ENCODE measurements at regions not wholly inside any gene's neighbourhood (a gene's known extent, or its start where the extent isn't known, plus 50 kb on each side); places are given as distances from the start of the nearest gene placed in this dataset.
A peak's percentile ranks its signal among the peaks of the same experiment; 100 is the strongest.

DNA sequence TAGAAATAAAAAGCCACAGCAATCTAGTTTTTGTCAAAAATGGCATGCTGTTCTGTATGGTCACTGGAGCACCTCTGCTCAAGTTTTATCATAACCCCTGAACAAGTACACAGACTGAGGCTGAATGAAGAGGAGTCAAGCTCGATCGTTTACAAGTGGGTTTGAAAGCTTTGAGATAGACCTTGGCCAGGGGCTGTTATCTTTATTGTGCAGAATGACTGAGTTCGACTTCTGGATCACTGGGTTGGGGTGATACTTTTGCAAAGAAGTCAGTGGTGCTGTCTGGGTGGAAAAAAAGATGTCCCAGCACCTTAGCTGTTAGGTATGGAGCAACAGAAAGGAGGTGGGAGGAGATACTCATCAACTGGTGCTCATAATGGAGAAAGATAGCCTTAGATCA, 446.0 kb downstream of the HACE1 start:
- DNase-seq: no peak

DNA sequence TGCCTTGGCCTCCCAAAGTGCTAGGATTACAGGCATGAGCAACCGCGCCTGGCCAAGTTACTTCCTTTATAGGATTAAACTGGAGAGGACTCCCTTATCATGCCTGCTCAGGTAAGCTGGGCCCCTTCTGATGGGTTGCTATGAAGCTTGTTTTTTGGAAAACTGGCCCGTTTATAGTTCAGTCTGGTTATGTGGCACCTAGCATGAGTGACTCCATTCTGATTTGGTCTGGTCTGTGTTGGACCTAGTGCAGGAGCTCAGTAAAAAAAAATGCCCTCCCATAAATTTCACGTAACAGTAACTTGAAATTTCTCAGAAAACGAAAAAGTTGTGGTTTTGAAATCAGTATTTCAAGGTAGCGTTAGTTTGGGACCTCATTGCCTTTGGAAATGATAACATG, 448.4 kb downstream of the HACE1 start:
- DNase-seq: no peak

DNA sequence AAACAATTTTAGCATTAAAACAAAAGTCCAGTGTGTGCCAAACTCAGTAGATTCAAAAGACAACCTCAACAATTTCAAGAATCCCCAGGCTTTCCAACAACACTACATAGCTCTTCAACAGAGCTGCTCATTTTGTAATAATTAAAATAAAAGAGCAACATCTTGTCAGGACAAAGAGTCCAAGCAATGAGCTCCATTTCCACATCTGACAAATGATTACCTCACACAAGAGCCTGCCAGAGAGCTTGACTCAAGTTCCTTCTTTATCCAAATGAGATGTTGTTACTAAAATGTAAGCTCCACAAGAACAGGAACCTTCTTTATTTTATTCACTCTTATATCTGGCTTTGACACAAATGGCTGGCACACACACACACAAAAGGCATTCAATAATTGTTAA, 449.8 kb downstream of the HACE1 start:
- DNase-seq: no peak

DNA sequence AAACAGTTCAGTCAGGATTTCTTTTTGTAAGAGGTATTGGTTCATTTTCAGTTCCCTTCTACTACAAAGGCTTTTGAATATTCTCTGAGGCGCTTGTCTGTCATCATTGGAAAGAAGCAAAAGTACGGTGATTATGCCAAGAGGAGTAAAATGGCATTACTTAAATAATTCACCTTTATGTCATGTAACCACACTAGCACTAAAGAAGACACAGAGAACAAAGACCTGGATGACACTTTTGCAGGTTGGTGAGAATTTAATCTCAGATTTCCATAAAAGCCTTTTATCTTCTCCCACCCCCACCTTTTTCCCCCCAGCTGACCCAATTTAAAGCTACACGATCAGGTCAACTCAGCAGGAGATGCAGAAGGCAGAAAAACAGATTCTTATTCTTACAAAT, 451.8 kb downstream of the HACE1 start:
- DNase-seq: no peak

DNA sequence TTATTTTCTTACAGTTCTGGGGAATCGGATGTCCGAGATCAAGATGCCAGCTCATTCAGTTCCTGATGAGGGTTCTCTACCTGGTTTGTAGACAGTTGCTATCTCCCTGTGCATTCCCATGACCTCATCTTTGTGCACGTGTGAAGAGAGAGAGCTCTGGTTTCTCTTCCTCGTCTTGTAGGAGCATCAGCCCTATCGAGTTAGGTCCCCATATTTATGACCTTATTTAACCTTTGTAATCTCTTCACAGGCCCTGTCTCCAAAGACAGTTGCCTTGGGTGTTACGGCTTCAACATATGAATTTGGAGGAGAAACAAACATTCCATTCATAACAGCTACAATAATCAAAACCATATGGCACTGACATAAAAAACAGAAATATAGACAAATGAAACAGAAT, 455.3 kb downstream of the HACE1 start:
- no peak for DNase-seq

DNA sequence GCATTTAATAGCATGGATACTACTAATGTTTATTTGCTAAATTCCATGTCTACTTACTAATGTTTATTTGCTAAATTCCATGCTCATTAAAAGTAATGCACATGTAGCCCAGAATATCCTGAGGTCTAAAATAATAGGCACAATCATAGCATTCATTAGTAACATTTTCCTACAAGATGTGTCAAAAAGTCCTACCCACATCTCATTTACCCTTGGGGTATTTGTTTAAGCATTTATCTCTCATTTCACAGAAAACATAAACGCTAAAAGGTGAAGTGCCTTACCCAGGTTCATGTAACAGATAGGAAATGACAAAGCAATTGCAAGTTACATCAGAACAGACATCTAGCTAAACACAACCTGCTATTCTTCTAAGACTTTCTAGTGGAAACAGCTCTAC, 457.1 kb downstream of the HACE1 start:
- DNase-seq: no peak

DNA sequence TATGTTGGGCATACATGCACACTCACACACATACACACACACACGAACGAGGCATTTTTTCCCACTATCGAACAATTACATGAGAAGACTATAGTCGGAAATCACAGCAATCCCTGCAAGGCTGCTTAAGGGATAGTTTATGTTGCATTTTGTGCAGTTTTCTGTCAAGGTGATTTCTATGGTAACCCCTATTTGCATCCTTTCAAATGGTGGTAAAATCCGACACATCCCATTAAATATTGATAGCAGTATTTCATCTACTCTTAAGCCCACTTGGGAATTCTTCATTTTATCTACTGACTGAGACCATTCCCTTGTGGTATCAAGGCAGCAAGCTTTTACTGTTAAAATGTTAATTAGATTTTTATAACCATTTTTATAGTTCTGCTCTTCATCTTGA, 457.8 kb downstream of the HACE1 start:
- no peak for DNase-seq

DNA sequence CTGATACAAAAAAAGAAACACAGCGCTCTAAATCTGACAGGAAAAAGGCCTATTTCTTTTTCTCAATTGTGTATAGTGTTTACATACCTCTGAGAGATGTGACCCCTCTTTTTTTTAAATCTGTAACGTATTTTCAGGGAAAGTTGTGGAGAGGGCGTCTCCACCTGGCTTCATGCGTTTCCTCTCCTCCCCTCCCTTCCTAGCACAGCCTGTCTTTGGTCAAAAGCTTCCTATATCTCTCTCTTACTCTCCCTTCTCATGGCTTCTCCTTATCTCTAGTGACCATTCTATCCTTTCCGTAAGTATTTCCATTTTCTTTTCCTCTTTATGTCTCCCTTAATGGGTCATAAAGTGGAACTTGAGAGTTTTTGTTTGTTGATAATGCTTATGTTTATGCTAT, 458.9 kb downstream of the HACE1 start:
- DNase-seq: no peak

DNA sequence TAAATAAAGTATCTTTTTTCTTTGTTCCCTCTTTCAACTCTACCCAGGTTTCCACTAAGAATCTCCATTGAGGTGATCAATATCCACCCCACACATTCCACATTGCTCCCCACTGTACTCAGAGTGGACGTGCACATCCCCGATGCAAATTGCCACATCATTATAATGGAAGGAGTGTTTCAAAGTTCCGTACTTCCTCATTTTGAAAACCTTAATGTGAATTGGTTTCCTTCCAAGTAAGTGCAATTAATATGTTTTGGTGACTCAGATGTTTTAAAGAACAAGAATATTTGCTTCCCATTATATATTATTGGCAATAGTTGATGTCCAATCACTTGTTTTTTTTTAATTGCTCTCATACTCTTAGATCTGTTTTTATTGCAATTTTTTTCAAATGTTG, 463.6 kb downstream of the HACE1 start:
- no peak for DNase-seq

DNA sequence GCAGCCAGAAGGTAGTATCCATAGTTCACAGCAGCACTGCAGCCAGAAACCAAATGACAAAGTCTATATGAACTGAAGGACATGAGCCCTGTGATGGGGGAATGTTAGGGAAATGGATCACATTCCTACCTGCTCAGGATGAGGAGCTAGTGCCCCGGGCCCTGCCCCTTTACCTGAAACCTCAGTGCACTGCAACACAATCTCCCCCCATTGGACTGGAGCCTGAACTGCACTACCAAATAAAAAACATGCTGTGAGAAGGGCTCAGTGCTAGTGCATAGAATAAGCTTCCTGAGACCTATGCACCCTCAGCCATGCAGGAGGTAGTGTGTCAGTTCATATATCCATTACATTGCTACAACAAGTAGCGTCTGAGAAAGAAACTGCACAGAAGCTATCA, 477.8 kb downstream of the HACE1 start:
- DNase-seq: no peak

DNA sequence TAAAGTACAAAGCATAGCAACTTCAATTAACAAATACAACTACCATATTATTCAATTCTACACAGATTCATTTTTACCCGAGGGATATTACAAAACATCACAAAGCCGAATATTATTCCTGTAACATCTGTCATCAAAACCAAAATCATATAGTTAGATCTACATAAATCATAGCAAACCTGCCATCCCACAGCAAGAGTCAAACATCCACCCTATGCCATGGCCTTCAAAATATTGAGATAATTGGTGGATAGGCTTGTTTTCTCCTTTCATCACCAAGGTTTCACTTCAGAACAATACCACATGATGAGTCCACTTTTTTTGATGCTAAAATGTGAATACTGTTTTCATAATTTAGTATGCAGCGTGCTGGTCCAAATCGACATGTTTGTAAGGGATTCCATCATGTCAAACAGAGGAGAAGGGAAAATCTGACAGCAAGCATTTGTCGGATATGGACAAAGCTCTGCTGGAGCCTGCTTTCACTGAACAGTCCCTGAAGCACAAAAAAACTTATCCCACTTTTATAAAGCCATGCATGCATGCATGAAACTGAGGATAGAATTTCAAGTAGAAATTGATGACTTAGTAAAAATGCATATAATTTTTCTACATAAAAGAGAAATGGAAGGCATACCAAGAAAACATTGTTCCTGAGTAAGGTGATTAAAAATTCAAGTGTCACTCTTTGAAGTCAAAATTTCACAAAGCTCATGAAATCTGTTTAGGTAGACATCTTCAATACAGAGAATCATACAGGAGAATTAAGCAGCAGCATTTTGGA, 494.1 kb downstream of the HACE1 start:
- DNase-seq: no peak

DNA sequence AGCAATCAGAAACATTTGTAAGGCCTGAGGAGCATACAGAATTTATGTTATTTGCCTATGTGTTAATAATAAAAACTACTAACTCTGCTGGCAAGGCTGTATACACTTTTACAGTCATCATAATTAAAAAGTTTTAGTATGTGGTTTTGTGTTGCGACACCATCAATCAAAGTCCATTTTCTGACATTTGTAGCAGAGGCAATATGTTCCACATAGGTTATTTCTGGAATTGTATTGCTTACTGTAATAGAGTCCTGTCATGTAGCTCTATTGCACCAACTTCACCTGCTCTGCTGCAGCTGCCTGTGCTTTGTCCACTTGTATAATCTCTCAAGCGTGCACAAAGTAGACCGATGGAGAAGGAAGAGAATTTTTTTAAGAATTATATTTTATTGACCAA, 501.8 kb downstream of the HACE1 start:
- DNase-seq: no peak

DNA sequence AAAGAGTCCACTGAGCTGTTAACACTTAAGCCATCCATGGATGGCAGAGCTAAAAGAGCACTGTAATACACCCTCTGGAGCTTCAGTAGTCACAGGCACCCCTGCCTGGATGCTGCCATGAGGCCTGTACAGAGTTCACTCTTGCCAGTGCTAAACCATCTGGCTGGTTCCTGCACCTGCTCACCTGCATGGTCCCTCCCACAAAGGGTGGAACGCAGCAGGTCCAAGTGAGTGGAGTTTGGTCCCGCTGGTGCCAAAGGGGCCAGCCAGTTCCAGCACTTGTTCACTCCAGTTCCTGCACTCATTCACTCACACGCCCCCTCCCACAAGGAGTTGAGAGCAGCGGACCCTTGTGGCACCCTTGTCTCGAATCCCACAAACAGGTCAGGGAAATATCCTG, 503.5 kb downstream of the HACE1 start:
- DNase-seq: no peak

DNA sequence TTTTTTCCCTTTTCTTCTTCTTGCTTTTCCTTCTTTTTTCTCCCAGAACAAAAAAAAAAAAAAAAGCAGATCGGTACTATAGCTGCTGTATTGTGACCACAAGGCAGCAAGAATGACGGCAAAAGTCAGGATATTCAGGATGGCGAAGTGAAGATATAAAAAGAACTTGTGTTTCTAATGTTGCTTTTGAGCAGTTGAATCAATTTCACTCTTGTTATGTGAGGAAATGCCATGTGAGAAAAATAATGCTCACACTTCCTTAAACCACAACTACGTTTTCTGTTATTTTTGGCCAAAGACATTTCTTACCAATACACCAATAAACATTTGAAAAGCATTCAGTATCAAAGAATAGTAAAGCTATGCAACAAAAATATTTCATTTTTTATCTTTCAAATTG, 510.5 kb downstream of the HACE1 start:
- no peak for DNase-seq

DNA sequence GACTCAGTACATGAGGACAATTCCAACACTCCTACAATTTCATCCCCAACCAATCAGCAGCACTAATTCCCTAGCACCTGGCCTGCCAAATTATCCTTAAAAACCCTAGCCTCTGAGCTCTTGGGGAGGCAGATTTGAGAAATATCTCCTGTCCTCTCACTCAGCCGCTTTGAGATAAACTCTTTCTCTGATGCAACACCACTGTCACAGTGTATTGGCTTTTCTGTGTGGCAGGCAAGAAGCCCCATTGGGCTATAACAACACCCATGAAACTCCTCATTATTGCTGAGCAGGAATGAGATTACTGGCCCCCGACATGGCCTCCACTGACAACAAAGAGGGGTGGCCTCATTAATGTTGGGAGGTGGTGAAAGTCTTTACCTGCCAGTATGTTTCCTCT, 515.5 kb downstream of the HACE1 start:
- DNase-seq: no peak

DNA sequence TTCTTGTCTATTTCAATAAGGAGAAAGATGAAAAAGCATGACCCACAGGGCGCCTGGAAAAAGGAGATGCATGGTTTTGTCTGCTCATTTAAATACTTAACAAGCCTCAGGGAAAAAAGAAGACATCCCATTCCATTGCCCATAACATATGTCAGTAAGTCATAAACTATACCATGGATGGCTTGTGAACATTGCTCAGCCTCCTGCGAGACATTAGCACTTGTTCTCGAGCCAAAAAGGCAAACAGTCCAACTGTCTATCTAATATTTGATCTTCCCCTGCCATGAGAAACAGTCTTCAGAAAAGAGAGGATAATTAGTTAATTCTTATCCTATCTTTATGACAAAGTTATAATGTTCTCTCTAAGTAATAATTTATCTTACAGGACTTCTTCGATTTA, 527.4 kb downstream of the HACE1 start:
- no peak for DNase-seq

DNA sequence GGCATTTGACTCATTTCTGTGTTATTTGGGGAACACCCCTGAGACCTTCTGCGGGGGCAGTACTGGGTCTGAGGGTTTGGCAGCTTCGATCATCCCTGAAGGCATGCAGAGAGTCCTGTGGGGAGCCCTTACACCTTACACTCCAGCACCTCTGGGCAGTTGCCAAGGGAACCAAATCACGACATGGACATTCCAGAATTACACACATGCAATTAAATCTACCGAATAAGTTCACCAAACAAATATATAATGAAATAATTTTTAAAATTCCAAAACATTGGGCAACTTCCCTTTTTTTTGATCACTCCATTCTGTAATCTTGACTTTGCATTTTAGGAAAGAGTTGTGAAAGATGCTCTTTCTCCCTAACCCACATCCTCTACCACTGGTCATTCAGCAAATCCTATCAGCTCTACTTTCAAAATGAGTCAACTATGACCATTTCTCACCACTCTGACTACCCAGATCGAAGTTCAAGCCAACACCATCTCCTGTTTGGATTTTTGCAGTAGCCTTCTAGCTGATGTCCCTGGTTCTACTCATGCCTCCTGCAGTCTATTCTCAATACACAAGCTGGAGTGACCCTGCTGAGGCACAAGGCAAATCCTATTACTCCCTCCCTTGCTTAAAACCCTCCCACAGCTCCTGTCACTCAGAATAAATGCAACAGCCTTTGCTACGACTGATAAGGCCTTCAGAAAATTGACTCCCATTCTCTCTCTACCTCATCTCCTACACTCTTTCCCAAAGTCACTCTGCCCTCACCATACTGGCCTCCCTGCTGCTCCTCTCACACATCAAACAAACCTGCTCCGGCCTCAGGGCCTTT, 533.3 kb downstream of the HACE1 start:
- no peak for DNase-seq

DNA sequence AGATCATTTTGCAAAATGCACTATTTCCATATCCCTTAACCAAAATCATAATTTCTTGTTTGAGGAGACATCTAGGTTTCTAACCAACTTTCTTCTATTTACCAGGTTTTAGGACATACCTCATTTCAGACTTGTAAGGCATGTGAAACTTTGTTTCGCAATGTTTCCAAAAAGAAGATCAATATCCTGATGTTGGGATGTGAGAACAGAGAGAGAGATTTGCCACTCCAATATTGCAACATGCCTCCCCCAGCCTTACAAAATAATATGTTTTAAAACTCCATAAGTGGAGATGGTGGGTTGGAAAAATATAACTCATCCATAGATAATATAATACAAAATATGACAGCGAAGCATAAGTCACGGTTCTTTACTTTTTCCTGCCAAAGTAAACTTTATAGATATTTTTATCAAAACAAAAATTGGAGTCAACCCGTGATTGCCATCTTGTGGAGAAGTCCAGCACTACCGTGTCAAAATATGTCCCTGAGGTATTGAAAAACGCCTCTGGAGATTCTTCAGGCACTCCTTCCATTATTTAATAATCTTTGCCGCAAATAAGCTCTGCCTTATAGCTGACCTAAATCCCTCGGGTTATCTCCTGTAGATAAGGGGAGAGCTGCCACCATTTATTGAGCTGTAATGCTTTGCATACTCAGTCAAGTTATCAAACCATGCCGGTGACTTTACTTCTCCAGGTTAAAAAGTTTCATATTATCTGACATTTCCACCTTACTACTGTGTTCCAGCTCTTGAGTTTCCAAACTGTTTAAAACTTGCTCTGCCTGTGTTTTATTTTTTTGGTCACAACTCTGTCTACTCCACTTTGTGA, 534.2 kb downstream of the HACE1 start:
- DNase-seq: peak in 1 of 2 experiments; percentile 34

DNA sequence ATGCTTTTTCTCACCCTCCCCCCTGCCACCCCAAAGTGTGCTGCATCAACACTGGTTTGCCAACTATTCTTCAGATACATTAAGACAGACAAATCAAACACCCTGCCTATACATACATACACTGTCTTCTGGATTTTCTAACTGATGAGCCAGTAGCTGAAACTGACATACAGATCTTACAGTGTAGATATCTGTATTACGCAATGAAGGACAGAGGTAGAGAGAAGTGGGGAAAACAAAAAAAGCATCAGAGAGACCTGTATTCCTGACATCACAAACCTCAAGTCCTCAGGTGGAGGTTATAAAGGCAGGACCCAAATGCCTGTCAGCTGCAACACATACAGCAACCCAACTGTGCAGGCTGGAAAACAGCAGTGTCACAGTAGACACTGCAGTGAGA, 535.4 kb downstream of the HACE1 start:
- DNase-seq: no peak

DNA sequence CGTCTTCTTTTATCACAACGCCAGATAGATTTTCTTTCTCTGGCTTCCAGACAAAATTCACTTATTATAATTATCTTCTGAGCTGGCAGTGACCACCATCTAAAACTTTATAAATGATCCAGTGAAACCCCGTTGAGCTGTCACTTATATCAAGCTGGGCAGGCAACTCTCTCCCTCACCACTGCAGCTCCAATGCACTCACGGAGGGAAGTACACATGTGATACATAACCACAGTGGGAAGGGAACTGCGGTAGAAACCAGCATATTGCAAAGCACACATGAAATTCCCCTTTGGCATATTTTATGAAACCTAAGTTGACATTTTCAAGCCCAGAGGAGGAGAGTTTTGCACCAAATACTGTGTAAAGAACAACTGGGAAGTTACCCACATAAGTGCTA, 536.9 kb downstream of the HACE1 start:
- no peak for DNase-seq

DNA sequence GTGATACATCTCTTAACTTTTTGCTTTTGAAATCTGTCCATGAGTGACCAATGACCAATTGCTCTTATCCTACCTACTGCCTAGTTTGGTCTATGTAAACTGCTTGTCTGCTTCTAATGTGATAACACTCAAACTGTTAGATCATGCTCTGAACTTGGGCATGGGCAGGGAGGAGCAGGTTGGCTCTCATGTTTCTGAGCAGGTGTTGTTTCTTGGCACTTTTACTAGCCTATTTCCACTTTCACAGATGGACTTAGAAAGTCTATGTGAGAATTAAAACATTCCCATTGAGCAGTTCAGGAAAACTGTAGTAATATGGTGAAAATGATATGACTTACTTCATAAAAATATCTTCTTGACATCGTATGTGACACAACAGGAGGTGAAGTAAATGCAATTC, 538.4 kb downstream of the HACE1 start:
- no peak for DNase-seq

DNA sequence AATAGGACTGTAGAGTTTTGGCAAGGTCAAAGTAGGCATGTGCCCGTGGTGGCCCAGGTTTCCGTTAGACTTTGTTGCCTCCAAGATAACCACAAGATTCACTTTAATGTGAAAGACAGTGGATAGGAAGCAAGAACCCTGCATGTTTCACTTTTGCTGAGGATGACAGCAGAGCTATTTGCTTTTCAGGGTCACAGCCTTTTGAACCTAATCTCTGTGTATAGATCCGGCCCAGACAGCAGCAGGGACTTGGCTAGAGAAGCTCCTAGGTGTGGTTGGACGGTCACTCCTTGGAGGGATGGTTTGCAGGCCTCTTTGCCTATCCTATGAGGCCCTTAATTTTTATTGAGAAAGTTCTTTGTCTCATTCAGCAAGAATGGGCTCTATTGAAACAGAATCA, 538.8 kb downstream of the HACE1 start:
- DNase-seq: no peak

DNA sequence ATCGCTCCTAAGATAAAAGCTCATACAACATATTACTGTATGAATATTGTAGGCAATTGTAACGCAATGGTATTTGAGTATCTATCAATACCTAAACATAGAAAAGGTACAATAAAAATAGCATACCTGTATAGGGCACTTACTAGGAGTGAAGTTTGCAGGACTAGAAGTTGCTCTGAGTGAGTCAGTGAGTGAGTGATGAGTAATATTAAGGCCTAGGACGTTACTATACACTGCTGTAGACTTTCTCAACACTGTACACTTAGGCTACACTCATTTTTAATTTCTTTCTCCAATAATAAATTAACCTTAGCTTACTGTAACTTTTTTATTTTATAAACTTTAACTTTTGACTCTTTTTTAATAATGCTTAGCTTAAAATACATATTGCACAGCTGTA, 546.9 kb downstream of the HACE1 start:
- no peak for DNase-seq

DNA sequence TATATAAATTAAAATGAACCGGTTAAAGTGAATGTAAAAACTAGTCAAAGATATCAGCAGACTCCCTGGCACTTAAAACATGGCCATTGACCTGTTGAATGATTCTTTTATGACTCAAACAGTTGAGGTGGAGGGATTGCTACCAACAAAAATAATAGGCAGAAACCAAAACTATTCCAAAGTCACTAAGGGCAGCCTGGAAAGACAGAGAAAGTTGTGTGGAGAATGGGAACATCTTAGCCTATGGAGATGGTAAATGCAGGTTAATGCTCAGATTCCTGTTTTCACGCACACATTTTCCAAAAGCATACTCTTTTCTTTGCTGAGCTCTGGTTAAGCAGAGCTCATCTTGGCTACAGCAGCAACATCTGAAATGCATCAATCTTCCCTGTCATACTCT, 553.5 kb downstream of the HACE1 start:
- DNase-seq: no peak
